ENCODE measurements at regions not wholly inside any gene's neighbourhood (a gene's known extent, or its start where the extent isn't known, plus 50 kb on each side); places are given as distances from the start of the nearest gene placed in this dataset.

DNA sequence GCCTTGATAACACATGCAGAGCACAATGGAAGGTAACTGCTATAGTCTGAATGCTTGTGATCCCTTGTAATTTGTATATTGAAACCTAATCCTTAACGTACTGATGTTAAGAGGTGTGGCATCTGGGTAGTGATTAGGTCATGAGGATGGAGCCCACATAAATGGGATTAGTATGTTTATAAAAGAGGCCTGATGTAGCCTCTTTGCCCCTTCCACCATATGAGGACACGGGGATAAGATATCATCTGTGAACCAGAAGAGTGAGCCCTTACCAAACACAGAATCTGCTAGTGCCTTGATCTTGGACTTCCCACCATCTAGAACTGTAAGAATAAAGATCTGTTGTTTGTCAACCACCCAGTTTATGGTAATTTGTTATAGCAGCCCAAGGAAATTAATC, 1074.2 kb upstream of the INTU start:
- TF ChIP-seq, protein P1, sequence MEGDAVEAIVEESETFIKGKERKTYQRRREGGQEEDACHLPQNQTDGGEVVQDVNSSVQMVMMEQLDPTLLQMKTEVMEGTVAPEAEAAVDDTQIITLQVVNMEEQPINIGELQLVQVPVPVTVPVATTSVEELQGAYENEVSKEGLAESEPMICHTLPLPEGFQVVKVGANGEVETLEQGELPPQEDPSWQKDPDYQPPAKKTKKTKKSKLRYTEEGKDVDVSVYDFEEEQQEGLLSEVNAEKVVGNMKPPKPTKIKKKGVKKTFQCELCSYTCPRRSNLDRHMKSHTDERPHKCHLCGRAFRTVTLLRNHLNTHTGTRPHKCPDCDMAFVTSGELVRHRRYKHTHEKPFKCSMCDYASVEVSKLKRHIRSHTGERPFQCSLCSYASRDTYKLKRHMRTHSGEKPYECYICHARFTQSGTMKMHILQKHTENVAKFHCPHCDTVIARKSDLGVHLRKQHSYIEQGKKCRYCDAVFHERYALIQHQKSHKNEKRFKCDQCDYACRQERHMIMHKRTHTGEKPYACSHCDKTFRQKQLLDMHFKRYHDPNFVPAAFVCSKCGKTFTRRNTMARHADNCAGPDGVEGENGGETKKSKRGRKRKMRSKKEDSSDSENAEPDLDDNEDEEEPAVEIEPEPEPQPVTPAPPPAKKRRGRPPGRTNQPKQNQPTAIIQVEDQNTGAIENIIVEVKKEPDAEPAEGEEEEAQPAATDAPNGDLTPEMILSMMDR (IDR thresholded peaks at IDR 0.05; ENCODE audit: unreplicated experiment in 3 of 3), result no peak
- Mint-ChIP-seq H3K27me3 (ENCODE audit: low read depth) (no peaks in the 10 kb centered on the region), H3K9me3 (peaks cover 10% of the 10 kb centered on the region), H3K4me1 (no peaks in the 10 kb centered on the region), H3K4me3 (no peak overlapping the region), H3K27ac (no peak overlapping the region), H3K36me3 (ENCODE audit: low read depth) (no peaks in the 10 kb centered on the region)

- H3K27me3 Mint-ChIP-seq (ENCODE audit: low read depth), result no peaks in the 10 kb centered on the region
- H3K27ac Mint-ChIP-seq, result peak overlapping the region in 1 of 3 experiments; percentile 15
- no peak overlapping the region for H3K4me3 Mint-ChIP-seq
- peaks cover 9% of the 10 kb centered on the region for H3K9me3 Mint-ChIP-seq
- TF ChIP-seq, protein P1 (IDR thresholded peaks at IDR 0.05; ENCODE audit: unreplicated experiment in 3 of 3), result no peak
- no peaks in the 10 kb centered on the region for H3K36me3 Mint-ChIP-seq (ENCODE audit: low read depth)
- no peaks in the 10 kb centered on the region for H3K4me1 Mint-ChIP-seq
Observed at GRCh38 chr4:126559961-126560360, 1072.8 kb upstream of the INTU start.

DNA sequence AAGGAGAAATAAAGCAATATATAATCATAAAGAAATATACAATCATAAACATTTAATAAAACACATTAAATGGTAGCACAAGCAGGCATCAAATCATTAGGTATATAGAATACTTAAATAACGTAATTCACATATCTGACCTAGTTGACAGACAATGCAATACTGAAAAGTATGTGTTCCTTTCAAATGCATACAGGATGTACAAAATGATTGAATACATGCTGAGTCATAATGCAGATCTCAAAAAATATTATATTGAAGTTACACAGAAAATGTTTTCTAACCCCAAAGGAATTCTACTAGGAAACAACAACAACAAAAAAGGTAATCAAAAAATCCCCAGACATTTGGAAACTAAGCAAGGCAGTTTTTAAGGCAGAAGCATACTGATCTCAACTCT, 1072.0 kb upstream of the INTU start:
- H3K27ac Mint-ChIP-seq, result no peak overlapping the region
- TF ChIP-seq, protein P1 (IDR thresholded peaks at IDR 0.05; ENCODE audit: unreplicated experiment in 3 of 3), result no peak
- H3K36me3 Mint-ChIP-seq (ENCODE audit: low read depth), result no peaks in the 10 kb centered on the region
- peaks cover 5% of the 10 kb centered on the region for H3K9me3 Mint-ChIP-seq
- no peak overlapping the region for H3K4me3 Mint-ChIP-seq
- no peaks in the 10 kb centered on the region for H3K4me1 Mint-ChIP-seq
- H3K27me3 Mint-ChIP-seq (ENCODE audit: low read depth), result no peaks in the 10 kb centered on the region

GRCh38 chr4:126563389-126563788, 1069.4 kb upstream of the INTU start:
- no peaks in the 10 kb centered on the region for H3K27me3 Mint-ChIP-seq (ENCODE audit: low read depth)
- H3K36me3 Mint-ChIP-seq (ENCODE audit: low read depth), result no peaks in the 10 kb centered on the region
- H3K9me3 Mint-ChIP-seq, result no peaks in the 10 kb centered on the region
- TF ChIP-seq, protein P1 (IDR thresholded peaks at IDR 0.05; ENCODE audit: unreplicated experiment in 3 of 3), result no peak
- no peak overlapping the region for H3K27ac Mint-ChIP-seq
- H3K4me3 Mint-ChIP-seq, result no peak overlapping the region
- no peaks in the 10 kb centered on the region for H3K4me1 Mint-ChIP-seq

DNA sequence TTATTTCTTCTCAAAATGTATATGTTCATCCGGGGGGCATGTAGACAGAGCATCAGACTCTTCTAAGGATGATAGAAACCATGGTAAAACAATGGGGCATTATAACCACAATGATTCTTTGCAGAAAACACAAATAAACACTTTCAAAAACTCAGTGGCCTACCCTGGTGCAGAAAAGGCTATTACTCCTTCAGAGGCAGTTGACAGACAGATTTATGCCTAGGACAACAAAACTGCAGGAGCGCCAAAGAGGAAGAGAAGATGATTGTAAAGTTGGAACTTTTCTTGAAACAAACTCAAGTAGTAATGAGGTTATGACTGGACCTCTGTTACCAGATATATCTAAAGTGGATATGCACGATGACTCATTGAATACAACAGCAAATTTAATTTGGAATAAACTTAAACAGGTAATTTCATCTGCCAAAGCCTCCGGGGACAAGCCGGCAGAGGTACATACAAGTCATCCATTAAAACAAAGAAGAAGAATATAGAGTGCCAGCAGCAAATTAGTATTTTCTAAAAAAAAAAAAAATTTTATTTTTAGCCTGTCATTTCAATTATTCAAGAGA, 1068.4 kb upstream of the INTU start:
- TF ChIP-seq, protein P1 (IDR thresholded peaks at IDR 0.05; ENCODE audit: unreplicated experiment in 3 of 3), result no peak
- Mint-ChIP-seq H3K36me3 (ENCODE audit: low read depth) (no peaks in the 10 kb centered on the region), H3K4me3 (no peak overlapping the region), H3K9me3 (no peaks in the 10 kb centered on the region), H3K27ac (no peak overlapping the region), H3K27me3 (ENCODE audit: low read depth) (no peaks in the 10 kb centered on the region), H3K4me1 (peaks cover 6% of the 10 kb centered on the region)

Data from nephron (organoid).